ENCODE measurements at regions not wholly inside any gene's neighbourhood (a gene's known extent, or its start where the extent isn't known, plus 50 kb on each side); places are given as distances from the start of the nearest gene placed in this dataset.

DNA sequence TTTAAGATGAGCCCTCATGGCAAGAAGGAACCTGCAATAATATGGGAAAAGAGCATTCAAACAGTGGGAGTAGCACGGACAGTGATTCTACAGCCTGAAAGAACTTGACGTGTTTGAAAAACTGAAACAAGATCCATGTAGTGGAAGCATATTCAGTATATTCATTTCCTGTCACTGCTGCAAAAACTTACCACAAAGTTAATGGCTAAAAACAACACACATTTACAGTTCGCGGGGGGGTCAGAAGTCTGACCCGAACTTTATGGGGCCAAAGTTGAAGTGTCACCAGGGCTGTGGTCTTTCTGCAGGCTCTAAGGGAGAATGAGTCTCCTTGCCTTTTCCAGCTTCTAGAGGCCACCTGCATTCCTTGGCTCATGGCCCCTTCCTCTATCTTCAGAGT, 52.6 kb upstream of the ARX start (continued):
- no peak for TF ChIP-seq FOSL2 (IDR thresholded peaks at IDR 0.05; ENCODE audit: borderline replicate concordance, low read depth)
- TF ChIP-seq, protein P1, sequence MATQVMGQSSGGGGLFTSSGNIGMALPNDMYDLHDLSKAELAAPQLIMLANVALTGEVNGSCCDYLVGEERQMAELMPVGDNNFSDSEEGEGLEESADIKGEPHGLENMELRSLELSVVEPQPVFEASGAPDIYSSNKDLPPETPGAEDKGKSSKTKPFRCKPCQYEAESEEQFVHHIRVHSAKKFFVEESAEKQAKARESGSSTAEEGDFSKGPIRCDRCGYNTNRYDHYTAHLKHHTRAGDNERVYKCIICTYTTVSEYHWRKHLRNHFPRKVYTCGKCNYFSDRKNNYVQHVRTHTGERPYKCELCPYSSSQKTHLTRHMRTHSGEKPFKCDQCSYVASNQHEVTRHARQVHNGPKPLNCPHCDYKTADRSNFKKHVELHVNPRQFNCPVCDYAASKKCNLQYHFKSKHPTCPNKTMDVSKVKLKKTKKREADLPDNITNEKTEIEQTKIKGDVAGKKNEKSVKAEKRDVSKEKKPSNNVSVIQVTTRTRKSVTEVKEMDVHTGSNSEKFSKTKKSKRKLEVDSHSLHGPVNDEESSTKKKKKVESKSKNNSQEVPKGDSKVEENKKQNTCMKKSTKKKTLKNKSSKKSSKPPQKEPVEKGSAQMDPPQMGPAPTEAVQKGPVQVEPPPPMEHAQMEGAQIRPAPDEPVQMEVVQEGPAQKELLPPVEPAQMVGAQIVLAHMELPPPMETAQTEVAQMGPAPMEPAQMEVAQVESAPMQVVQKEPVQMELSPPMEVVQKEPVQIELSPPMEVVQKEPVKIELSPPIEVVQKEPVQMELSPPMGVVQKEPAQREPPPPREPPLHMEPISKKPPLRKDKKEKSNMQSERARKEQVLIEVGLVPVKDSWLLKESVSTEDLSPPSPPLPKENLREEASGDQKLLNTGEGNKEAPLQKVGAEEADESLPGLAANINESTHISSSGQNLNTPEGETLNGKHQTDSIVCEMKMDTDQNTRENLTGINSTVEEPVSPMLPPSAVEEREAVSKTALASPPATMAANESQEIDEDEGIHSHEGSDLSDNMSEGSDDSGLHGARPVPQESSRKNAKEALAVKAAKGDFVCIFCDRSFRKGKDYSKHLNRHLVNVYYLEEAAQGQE (IDR thresholded peaks at IDR 0.05; ENCODE audit: low read depth, low read length): no peak
- no peak for TF ChIP-seq RFX5 (IDR thresholded peaks at IDR 0.05; ENCODE audit: low read length)
- no peak for TF ChIP-seq YY1 (IDR thresholded peaks at IDR 0.05; ENCODE audit: low read depth)
- TF ChIP-seq GABPA (IDR thresholded peaks at IDR 0.05; ENCODE audit: low read depth): no peak
- TF ChIP-seq, protein P2, sequence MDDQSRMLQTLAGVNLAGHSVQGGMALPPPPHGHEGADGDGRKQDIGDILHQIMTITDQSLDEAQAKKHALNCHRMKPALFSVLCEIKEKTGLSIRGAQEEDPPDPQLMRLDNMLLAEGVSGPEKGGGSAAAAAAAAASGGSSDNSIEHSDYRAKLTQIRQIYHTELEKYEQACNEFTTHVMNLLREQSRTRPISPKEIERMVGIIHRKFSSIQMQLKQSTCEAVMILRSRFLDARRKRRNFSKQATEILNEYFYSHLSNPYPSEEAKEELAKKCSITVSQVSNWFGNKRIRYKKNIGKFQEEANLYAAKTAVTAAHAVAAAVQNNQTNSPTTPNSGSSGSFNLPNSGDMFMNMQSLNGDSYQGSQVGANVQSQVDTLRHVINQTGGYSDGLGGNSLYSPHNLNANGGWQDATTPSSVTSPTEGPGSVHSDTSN (IDR thresholded peaks at IDR 0.05): no peak
- TF ChIP-seq, protein P3, sequence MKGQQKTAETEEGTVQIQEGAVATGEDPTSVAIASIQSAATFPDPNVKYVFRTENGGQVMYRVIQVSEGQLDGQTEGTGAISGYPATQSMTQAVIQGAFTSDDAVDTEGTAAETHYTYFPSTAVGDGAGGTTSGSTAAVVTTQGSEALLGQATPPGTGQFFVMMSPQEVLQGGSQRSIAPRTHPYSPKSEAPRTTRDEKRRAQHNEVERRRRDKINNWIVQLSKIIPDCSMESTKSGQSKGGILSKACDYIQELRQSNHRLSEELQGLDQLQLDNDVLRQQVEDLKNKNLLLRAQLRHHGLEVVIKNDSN (IDR thresholded peaks at IDR 0.05; ENCODE audit: borderline replicate concordance, low read depth): no peak

DNA sequence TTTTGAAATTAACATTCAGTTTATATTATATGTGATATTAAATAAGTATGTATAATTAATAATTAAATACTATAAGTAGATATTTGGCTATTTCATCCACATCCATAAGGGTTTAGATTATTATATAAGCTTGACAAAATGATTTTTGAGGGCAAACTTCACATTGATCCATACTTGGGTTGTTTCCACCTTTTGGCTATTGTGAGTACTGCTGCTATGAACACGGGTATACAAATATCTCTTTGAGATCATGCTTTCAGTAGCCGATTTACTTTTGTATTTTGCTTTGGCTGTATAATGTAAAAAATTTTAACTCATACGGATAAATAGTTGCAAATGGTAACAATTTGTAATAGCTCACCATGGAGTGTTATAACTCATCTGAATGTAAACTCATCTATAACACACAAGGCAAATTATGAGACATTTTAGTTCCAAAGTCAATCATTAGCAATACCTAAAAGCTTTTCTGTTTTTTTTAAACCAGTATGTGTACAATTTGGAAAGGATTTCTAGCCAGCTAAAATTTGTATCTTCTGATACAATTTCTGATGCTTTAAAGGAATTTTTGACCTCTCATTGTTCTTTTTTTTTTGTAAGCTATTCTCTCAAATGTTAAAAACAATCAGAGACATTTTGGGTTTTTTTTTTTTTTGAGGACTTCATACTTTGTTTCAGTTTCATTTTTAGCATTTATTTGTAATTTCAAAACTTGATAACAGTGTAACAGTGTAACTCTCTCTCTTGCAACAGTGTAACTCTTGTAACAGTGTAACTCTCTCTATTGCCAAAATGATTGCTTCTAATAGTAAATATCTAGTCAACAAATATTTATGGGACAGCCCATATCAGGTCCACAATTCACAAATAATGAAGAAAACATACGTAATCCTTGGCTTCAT, 51.8 kb upstream of the ARX start:
- no peak overlapping the region for H3K4me3 ChIP-seq (ENCODE audit: low read depth in 2 of 2, low read length in 1 of 2)
- no peak for DNase-seq
- TF ChIP-seq SMC3 (IDR thresholded peaks at IDR 0.05; ENCODE audit: low read depth, low read length) (no peak), FOSL2 (IDR thresholded peaks at IDR 0.05; ENCODE audit: borderline replicate concordance, low read depth) (no peak), FOXJ3 (CRISPR knock-in tag; IDR thresholded peaks at IDR 0.05) (no peak), CHD2 (IDR thresholded peaks at IDR 0.05; ENCODE audit: low read length, partially characterized antibody) (no peak), EP300 (IDR thresholded peaks at IDR 0.05; ENCODE audit: borderline replicate concordance in 1 of 2, low read depth in 1 of 2, low read length in 1 of 2) (no peak), MEF2A (IDR thresholded peaks at IDR 0.05; ENCODE audit: borderline replicate concordance, low read depth) (no peak), TAF1 (IDR thresholded peaks at IDR 0.05; ENCODE audit: borderline replicate concordance, low read depth, low read length) (no peak)
- TF ChIP-seq, protein P4, sequence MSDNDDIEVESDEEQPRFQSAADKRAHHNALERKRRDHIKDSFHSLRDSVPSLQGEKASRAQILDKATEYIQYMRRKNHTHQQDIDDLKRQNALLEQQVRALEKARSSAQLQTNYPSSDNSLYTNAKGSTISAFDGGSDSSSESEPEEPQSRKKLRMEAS (IDR thresholded peaks at IDR 0.05; ENCODE audit: low read depth): no peak
- TF ChIP-seq, protein P5, sequence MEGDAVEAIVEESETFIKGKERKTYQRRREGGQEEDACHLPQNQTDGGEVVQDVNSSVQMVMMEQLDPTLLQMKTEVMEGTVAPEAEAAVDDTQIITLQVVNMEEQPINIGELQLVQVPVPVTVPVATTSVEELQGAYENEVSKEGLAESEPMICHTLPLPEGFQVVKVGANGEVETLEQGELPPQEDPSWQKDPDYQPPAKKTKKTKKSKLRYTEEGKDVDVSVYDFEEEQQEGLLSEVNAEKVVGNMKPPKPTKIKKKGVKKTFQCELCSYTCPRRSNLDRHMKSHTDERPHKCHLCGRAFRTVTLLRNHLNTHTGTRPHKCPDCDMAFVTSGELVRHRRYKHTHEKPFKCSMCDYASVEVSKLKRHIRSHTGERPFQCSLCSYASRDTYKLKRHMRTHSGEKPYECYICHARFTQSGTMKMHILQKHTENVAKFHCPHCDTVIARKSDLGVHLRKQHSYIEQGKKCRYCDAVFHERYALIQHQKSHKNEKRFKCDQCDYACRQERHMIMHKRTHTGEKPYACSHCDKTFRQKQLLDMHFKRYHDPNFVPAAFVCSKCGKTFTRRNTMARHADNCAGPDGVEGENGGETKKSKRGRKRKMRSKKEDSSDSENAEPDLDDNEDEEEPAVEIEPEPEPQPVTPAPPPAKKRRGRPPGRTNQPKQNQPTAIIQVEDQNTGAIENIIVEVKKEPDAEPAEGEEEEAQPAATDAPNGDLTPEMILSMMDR (IDR thresholded peaks at IDR 0.05): no peak
- TF ChIP-seq, protein P6, sequence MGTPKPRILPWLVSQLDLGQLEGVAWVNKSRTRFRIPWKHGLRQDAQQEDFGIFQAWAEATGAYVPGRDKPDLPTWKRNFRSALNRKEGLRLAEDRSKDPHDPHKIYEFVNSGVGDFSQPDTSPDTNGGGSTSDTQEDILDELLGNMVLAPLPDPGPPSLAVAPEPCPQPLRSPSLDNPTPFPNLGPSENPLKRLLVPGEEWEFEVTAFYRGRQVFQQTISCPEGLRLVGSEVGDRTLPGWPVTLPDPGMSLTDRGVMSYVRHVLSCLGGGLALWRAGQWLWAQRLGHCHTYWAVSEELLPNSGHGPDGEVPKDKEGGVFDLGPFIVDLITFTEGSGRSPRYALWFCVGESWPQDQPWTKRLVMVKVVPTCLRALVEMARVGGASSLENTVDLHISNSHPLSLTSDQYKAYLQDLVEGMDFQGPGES (IDR thresholded peaks at IDR 0.05; ENCODE audit: low read depth, low read length): no peak
- TF ChIP-seq, protein P7, sequence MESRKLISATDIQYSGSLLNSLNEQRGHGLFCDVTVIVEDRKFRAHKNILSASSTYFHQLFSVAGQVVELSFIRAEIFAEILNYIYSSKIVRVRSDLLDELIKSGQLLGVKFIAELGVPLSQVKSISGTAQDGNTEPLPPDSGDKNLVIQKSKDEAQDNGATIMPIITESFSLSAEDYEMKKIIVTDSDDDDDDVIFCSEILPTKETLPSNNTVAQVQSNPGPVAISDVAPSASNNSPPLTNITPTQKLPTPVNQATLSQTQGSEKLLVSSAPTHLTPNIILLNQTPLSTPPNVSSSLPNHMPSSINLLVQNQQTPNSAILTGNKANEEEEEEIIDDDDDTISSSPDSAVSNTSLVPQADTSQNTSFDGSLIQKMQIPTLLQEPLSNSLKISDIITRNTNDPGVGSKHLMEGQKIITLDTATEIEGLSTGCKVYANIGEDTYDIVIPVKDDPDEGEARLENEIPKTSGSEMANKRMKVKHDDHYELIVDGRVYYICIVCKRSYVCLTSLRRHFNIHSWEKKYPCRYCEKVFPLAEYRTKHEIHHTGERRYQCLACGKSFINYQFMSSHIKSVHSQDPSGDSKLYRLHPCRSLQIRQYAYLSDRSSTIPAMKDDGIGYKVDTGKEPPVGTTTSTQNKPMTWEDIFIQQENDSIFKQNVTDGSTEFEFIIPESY (IDR thresholded peaks at IDR 0.05; ENCODE audit: borderline replicate concordance, low read depth): no peak

More for the DNA sequence above, 51.8 kb upstream of the ARX start:
- Histone ChIP-seq H3K27ac (ENCODE audit: low read depth in 2 of 2, low read length in 1 of 2) (no peak overlapping the region), H3K9me2 (no peaks in the 10 kb centered on the region), H3K9me3 (no peaks in the 10 kb centered on the region), H3K4me2 (no peak overlapping the region), H2AFZ (ENCODE audit: low read depth) (no peak overlapping the region), H3K79me2 (ENCODE audit: insufficient read depth) (no peaks in the 10 kb centered on the region), H3K9ac (no peak overlapping the region), H3F3A (replicated peaks; ENCODE audit: insufficient read depth) (no peaks in the 10 kb centered on the region), H3K27me3 (ENCODE audit: insufficient read depth) (no peaks in the 10 kb centered on the region), H3K4me1 (ENCODE audit: control insufficient read depth in 1 of 2, insufficient read depth in 2 of 2, low read depth in 1 of 2, low read length in 1 of 2) (peaks cover 0 to 7% of the 10 kb centered on the region in 2 experiments; a peak in 1 of 4 replicates), H3K36me3 (replicated peaks in 1 of 2; ENCODE audit: control insufficient read depth in 1 of 2, insufficient read depth in 2 of 2, low read length in 1 of 2) (no peaks in the 10 kb centered on the region), H4K20me1 (ENCODE audit: insufficient read depth) (no peaks in the 10 kb centered on the region)
- 37% methylated on average over 4 of the region's 4 CpGs for WGBS (ENCODE audit: low lambda C conversion rate)
- CTCF ChIA-PET: interaction anchor here (1.2 kb wide), 1 partner anchor 76 kb away, joined by 4 read pairs; no protein-coding TSS in a partner anchor
- POLR2A ChIA-PET: no interaction called here
